SK-N-SH (cell line): ENCODE measurements at regions not wholly inside any gene's neighbourhood (a gene's known extent, or its start where the extent isn't known, plus 50 kb on each side); places are given as distances from the start of the nearest gene placed in this dataset.

Experiments used
- CTCF ChIP-seq: fragments of 200-600 bp; sonication (generic); IDR thresholded peaks from 2 replicates; pipeline ENCODE4 v1.6.1; 2017; ENCODE audit warnings: antibody characterized with exemption, mild to moderate bottlenecking, moderate library complexity
- MAX ChIP-seq: IDR thresholded peaks from 2 replicates; pipeline ENCODE4 v1.4.0; 2012; ENCODE audit warnings: low read depth
- MEF2A ChIP-seq: IDR thresholded peaks from 2 replicates; pipeline ENCODE4 v1.4.0; 2012; ENCODE audit warnings: low read depth, borderline replicate concordance
- ZBTB33 ChIP-seq: IDR thresholded peaks from 2 replicates; pipeline ENCODE4 v1.4.0; 2012; ENCODE audit warnings: low read depth, borderline replicate concordance

DNA sequence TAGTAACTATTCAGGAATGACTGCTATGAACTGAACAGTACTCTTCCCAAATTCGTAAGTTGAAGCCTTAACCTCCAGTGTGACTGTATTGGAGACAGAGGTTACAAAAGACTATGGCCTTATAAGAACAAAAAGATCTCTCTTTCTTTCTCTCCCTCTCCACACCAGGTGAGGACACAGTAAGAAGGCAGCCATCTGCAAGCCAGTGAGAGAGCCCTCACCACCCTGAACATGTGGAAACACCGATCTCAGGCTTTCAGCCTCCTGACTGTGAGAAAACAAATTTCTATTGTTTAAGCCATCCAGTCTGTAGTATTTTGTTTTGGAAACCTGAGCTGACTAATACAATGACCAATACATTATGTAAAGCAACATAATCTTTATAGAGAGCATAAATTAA is 888.9 kb downstream of the SLITRK1 start:
- no peak for TF ChIP-seq MAX
- no peak for TF ChIP-seq ZBTB33
- no peak for TF ChIP-seq MEF2A
- no peak for TF ChIP-seq CTCF
